ENCODE measurements at regions not wholly inside any gene's neighbourhood (a gene's known extent, or its start where the extent isn't known, plus 50 kb on each side); places are given as distances from the start of the nearest gene placed in this dataset.

- no peak for DNase-seq
Observed at GRCh38 chr10:9613338-9614075, 1404.2 kb upstream of the CELF2 start.

- no peak for DNase-seq
Observed at GRCh38 chr10:9615189-9615588, 1402.5 kb upstream of the CELF2 start.

- no peak for DNase-seq
Observed at GRCh38 chr10:9621216-9621615, 1396.5 kb upstream of the CELF2 start.

- no peak for DNase-seq
Observed at GRCh38 chr10:9625304-9625703, 1392.4 kb upstream of the CELF2 start.

- no peak for DNase-seq
Observed at GRCh38 chr10:9634466-9634865, 1383.2 kb upstream of the CELF2 start.

GRCh38 chr10:9635691-9636090, 1382.0 kb upstream of the CELF2 start:
- no peak for DNase-seq

GRCh38 chr10:9636216-9636615, 1381.5 kb upstream of the CELF2 start:
- DNase-seq: no peak

- no peak for DNase-seq
Observed at GRCh38 chr10:9643782-9644181, 1373.9 kb upstream of the CELF2 start.

GRCh38 chr10:9645404-9645803, 1372.3 kb upstream of the CELF2 start:
- DNase-seq: no peak

- DNase-seq: no peak
Observed at GRCh38 chr10:9645928-9646600, 1371.6 kb upstream of the CELF2 start.

- DNase-seq: no peak
Observed at GRCh38 chr10:9654261-9654660, 1363.4 kb upstream of the CELF2 start.

GRCh38 chr10:9656386-9656785, 1361.3 kb upstream of the CELF2 start:
- no peak for DNase-seq

GRCh38 chr10:9656996-9657395, 1360.7 kb upstream of the CELF2 start:
- no peak for DNase-seq

- no peak for DNase-seq
Observed at GRCh38 chr10:9657530-9657929, 1360.1 kb upstream of the CELF2 start.

GRCh38 chr10:9668411-9668810, 1349.3 kb upstream of the CELF2 start:
- DNase-seq: no peak

- DNase-seq: no peak
Observed at GRCh38 chr10:9670911-9671310, 1346.8 kb upstream of the CELF2 start.

GRCh38 chr10:9681655-9682054, 1336.0 kb upstream of the CELF2 start:
- DNase-seq: no peak

- DNase-seq: no peak
Observed at GRCh38 chr10:9682802-9683201, 1334.9 kb upstream of the CELF2 start.

GRCh38 chr10:9684186-9684585, 1333.5 kb upstream of the CELF2 start:
- no peak for DNase-seq

- DNase-seq: no peak
Observed at GRCh38 chr10:9685596-9685995, 1332.1 kb upstream of the CELF2 start.

GRCh38 chr10:9688711-9689110, 1329.0 kb upstream of the CELF2 start:
- DNase-seq: no peak

GRCh38 chr10:9707216-9707615, 1310.5 kb upstream of the CELF2 start:
- no peak for DNase-seq

- no peak for DNase-seq
Observed at GRCh38 chr10:9709849-9710248, 1307.8 kb upstream of the CELF2 start.

- no peak for DNase-seq
Observed at GRCh38 chr10:9712393-9712792, 1305.3 kb upstream of the CELF2 start.

GRCh38 chr10:9719246-9719645, 1298.4 kb upstream of the CELF2 start:
- DNase-seq: no peak
